IPS-18c (cell line): ENCODE measurements at regions not wholly inside any gene's neighbourhood (a gene's known extent, or its start where the extent isn't known, plus 50 kb on each side); places are given as distances from the start of the nearest gene placed in this dataset.
"Not testable (repeated sequence)": the region's sequence is repeated elsewhere in the genome, so short reads cannot be mapped to it uniquely, and the experiment has no call there.

ENCODE experiments used
- H3K4me3 ChIP-seq: 2 replicates; pipeline ENCODE4 v1.7.0; 2013; ENCODE audit warnings: low read depth, mild to moderate bottlenecking, low read length, moderate library complexity; ENCODE audit not compliant: insufficient read depth
- H3K9me3 ChIP-seq: one replicate; pipeline ENCODE4 v1.6.1; 2013; ENCODE audit warnings: mild to moderate bottlenecking, low read length, moderate library complexity; ENCODE audit not compliant: control insufficient read depth, insufficient read depth

GRCh38 chr14:83614956-83615355 lies 1915.0 kb upstream of the FLRT2 start:
- Histone ChIP-seq H3K4me3 (no peak overlapping the region), H3K9me3 (no peaks in the 10 kb centered on the region)

- no peaks in the 10 kb centered on the region for H3K9me3 ChIP-seq
- no peak overlapping the region for H3K4me3 ChIP-seq
These were observed 1905.4 kb upstream of the FLRT2 start for GRCh38 chr14:83624541-83624940.

- no peak overlapping the region for H3K4me3 ChIP-seq
These were observed 1897.6 kb upstream of the FLRT2 start for GRCh38 chr14:83632375-83632774.

GRCh38 chr14:83638748-83639504 lies 1891.0 kb upstream of the FLRT2 start:
- no peak overlapping the region for H3K4me3 ChIP-seq
- H3K9me3 ChIP-seq, result no peaks in the 10 kb centered on the region

More at GRCh38 chr14:83632375-83632774, 1897.6 kb upstream of the FLRT2 start:
- H3K9me3 ChIP-seq, result no peaks in the 10 kb centered on the region

GRCh38 chr14:83639505-83639875 lies 1890.5 kb upstream of the FLRT2 start:
- not testable (repeated sequence) for H3K9me3 ChIP-seq, H3K4me3 ChIP-seq

GRCh38 chr14:83646228-83646627 lies 1883.7 kb upstream of the FLRT2 start:
- Histone ChIP-seq H3K9me3 (no peaks in the 10 kb centered on the region), H3K4me3 (no peak overlapping the region)

GRCh38 chr14:83660597-83660996 lies 1869.3 kb upstream of the FLRT2 start:
- H3K9me3 ChIP-seq, result no peaks in the 10 kb centered on the region
- H3K4me3 ChIP-seq, result no peak overlapping the region

GRCh38 chr14:83664389-83664788 lies 1865.6 kb upstream of the FLRT2 start:
- Histone ChIP-seq H3K4me3 (no peak overlapping the region), H3K9me3 (no peaks in the 10 kb centered on the region)

GRCh38 chr14:83689265-83689664 lies 1840.7 kb upstream of the FLRT2 start:
- no peak overlapping the region for H3K4me3 ChIP-seq
- H3K9me3 ChIP-seq, result no peaks in the 10 kb centered on the region

GRCh38 chr14:83697099-83697498 lies 1832.8 kb upstream of the FLRT2 start:
- Histone ChIP-seq H3K4me3 (no peak overlapping the region), H3K9me3 (no peaks in the 10 kb centered on the region)

- Histone ChIP-seq H3K9me3 (no peaks in the 10 kb centered on the region), H3K4me3 (no peak overlapping the region)
These were observed 1827.3 kb upstream of the FLRT2 start for GRCh38 chr14:83702619-83703018.

- no peaks in the 10 kb centered on the region for H3K9me3 ChIP-seq
- no peak overlapping the region for H3K4me3 ChIP-seq
These were observed 1823.6 kb upstream of the FLRT2 start for GRCh38 chr14:83706231-83706954.

GRCh38 chr14:83707056-83707455 lies 1822.9 kb upstream of the FLRT2 start:
- no peak overlapping the region for H3K4me3 ChIP-seq
- H3K9me3 ChIP-seq, result no peaks in the 10 kb centered on the region

GRCh38 chr14:83709116-83709515 lies 1820.8 kb upstream of the FLRT2 start:
- H3K4me3 ChIP-seq, result no peak overlapping the region
- no peaks in the 10 kb centered on the region for H3K9me3 ChIP-seq

GRCh38 chr14:83711046-83711445 lies 1818.9 kb upstream of the FLRT2 start:
- Histone ChIP-seq H3K9me3 (no peaks in the 10 kb centered on the region), H3K4me3 (no peak overlapping the region)

GRCh38 chr14:83712418-83713129 lies 1817.4 kb upstream of the FLRT2 start:
- no peaks in the 10 kb centered on the region for H3K9me3 ChIP-seq

GRCh38 chr14:83713732-83714131 lies 1816.2 kb upstream of the FLRT2 start:
- no peaks in the 10 kb centered on the region for H3K9me3 ChIP-seq
- H3K4me3 ChIP-seq, result no peak overlapping the region

More at GRCh38 chr14:83712418-83713129, 1817.4 kb upstream of the FLRT2 start:
- no peak overlapping the region for H3K4me3 ChIP-seq

- Histone ChIP-seq H3K9me3 (no peaks in the 10 kb centered on the region), H3K4me3 (no peak overlapping the region)
These were observed 1815.8 kb upstream of the FLRT2 start for GRCh38 chr14:83714151-83714550.
